Thyroid gland (tissue), 4 donors: ENCODE measurements at regions not wholly inside any gene's neighbourhood (a gene's known extent, or its start where the extent isn't known, plus 50 kb on each side); places are given as distances from the start of the nearest gene placed in this dataset.

Source experiments
- DNase-seq, 2 donors: peaks; one replicate each; pipeline ENCODE4 v3.0.0-alpha.2; 2019
- H3K27ac ChIP-seq, 3 donors: fragments of 200-600 bp; sonication (generic); 1 replicate in 2 of 3; 2 replicates in 1 of 3; pipeline ENCODE4 v1.5.1; 2016 to 2019; ENCODE audit warnings: mild to moderate bottlenecking in 1 of 3, moderate library complexity in 1 of 3
- H3K27me3 ChIP-seq: fragments of 200-600 bp; sonication (generic); one replicate; pipeline ENCODE4 v1.5.1; 2019
- H3K36me3 ChIP-seq, 2 donors: fragments of 200-600 bp; sonication (generic); one replicate each; pipeline ENCODE4 v1.5.1; 2016 to 2019
- H3K4me1 ChIP-seq, 2 donors: fragments of 200-600 bp; sonication (generic); one replicate each; pipeline ENCODE4 v1.5.1; 2017 to 2019
- H3K4me3 ChIP-seq, 3 donors: fragments of 200-600 bp; sonication (generic); replicated peaks in 1 of 3; 1 replicate in 2 of 3; 2 replicates in 1 of 3; pipeline ENCODE4 v1.5.1; 2016; ENCODE audit warnings: mild to moderate bottlenecking in 1 of 3
- H3K9me3 ChIP-seq: fragments of 200-600 bp; sonication (generic); one replicate; pipeline ENCODE4 v1.5.1; 2017
- CTCF ChIP-seq, 6 experiments: fragments of 200-600 bp in 3 of 6; fragments of 450-650 bp in 3 of 6; sonication (generic) in 3 of 6; IDR thresholded peaks; one replicate each; pipeline ENCODE4 v1.5.1; 2016 to 2019; ENCODE audit warnings: antibody characterized with exemption in 6 of 6, mild to moderate bottlenecking in 2 of 6, inconsistent platforms in 1 of 6, moderate library complexity in 1 of 6
- POLR2A ChIP-seq, 2 donors: fragments of 450-650 bp; IDR thresholded peaks; one replicate each; pipeline ENCODE4 v1.6.1; 2017; ENCODE audit warnings: antibody characterized with exemption in 2 of 2, mild to moderate bottlenecking in 2 of 2, moderate library complexity in 1 of 2
- WGBS, 2 donors: methylation state at CpG; one replicate each; pipeline ENCODE4 v1.1.5; 2017; 5-methylcytosine and 5-hydroxymethylcytosine counted together
- intact Hi-C: fragments of 100-400 bp; cut with DNase I; formaldehyde crosslinking; loops from one replicate; pipeline ENCODE4 v1.15.1; 2023

DNA sequence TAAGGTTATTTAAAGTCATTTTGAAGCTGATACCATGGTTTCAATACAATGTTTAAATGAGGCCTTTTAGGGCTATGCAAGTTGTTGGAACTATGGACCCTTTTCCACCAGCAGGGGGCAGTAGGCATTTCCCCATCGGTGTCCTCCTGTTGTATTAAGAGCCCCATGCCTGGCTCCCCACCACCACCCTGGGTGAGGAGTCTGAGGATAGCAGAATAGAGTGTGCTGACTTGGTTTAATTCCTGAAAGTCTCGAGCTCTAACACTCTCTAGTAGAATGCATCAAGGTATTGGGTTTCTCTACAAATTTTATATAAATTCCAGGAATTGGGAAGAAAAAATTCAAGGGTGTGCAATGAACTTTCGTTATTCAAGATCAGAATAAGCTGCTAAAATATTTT, 234.8 kb upstream of the JADE1 start:
- Histone ChIP-seq H3K4me3 (no peak overlapping the region), H3K27ac (peak overlapping the region; percentile 84 to 92 (median 92)), H3K9me3 (no peaks in the 10 kb centered on the region), H3K4me1 (peaks cover 27 to 40% of the 10 kb centered on the region in 2 donors), H3K27me3 (no peaks in the 10 kb centered on the region), H3K36me3 (no peaks in the 10 kb centered on the region)
- peak; percentile 82 to 90 for DNase-seq
- WGBS, 2 donors = 24 to 30% methylated on average over 3 of the region's 3 CpGs
- TF ChIP-seq CTCF (IDR thresholded peaks at IDR 0.05) (peak in 4 of 6 experiments; percentile 35 to 64 (median 62)), POLR2A (IDR thresholded peaks at IDR 0.05) (no peak)
- intact Hi-C loops = no loop called here

- DNase-seq = peak; percentile 40 to 43
- WGBS, 2 donors = 45 to 66% methylated on average over 4 of the region's 4 CpGs
- intact Hi-C loops = no loop called here
- Histone ChIP-seq H3K4me3 (no peak overlapping the region), H3K36me3 (no peaks in the 10 kb centered on the region), H3K27ac (peak overlapping the region; percentile 84 to 92 (median 92)), H3K27me3 (no peaks in the 10 kb centered on the region), H3K9me3 (no peaks in the 10 kb centered on the region), H3K4me1 (peaks cover 33 to 47% of the 10 kb centered on the region in 2 donors)
- TF ChIP-seq CTCF (IDR thresholded peaks at IDR 0.05) = peak in 1 of 6 experiments; percentile 22
- peak in 1 of 2 donors; percentile 28 for TF ChIP-seq POLR2A (IDR thresholded peaks at IDR 0.05)
Measured at GRCh38 chr4:128573781-128574508, 235.6 kb upstream of the JADE1 start.

DNA sequence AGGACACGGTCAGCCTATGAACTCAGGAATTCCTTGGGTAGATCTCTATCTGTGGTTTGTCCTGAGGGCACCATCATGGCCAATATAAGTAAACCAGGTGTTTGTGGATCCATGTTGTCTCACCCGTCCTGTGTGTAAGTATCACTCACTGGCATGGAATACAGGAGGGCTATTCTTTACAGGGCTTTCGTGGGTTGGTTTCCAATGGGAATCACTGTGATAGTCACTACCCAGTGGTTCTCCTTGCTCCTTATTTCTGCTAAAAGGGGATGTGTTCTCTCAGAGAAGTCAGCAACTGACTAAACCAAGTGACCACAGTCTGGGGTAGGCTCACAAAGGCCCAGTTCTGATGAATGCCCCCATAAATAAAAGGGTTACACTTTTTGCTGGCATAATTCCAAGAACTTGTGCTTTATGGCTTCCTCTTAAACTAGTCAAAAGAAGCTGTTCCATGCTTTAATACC, 236.7 kb upstream of the JADE1 start:
- H3K4me3 ChIP-seq = no peak overlapping the region
- H3K27ac ChIP-seq = peak overlapping the region; percentile 84 to 92 (median 92)
- intact Hi-C loops = no loop called here
- no peaks in the 10 kb centered on the region for H3K27me3 ChIP-seq
- peaks cover 35 to 54% of the 10 kb centered on the region in 2 donors for H3K4me1 ChIP-seq
- WGBS, 2 donors = 90 to 99% methylated on average over 3 of the region's 3 CpGs
- H3K9me3 ChIP-seq = no peaks in the 10 kb centered on the region
- H3K36me3 ChIP-seq = no peaks in the 10 kb centered on the region
- TF ChIP-seq CTCF (IDR thresholded peaks at IDR 0.05) (no peak), POLR2A (IDR thresholded peaks at IDR 0.05) (no peak)
- DNase-seq = no peak

GRCh38 chr4:128571747-128572146, 237.8 kb upstream of the JADE1 start:
- Histone ChIP-seq H3K27me3 (no peaks in the 10 kb centered on the region), H3K9me3 (no peaks in the 10 kb centered on the region), H3K36me3 (no peaks in the 10 kb centered on the region), H3K27ac (peak overlapping the region; percentile 84 to 92 (median 92)), H3K4me1 (peaks cover 35 to 64% of the 10 kb centered on the region in 2 donors), H3K4me3 (no peak overlapping the region)
- TF ChIP-seq CTCF (IDR thresholded peaks at IDR 0.05) (no peak), POLR2A (IDR thresholded peaks at IDR 0.05) (no peak)
- intact Hi-C loops = no loop called here
- no peak for DNase-seq

GRCh38 chr4:128570387-128570975, 239.0 kb upstream of the JADE1 start:
- H3K27me3 ChIP-seq = no peaks in the 10 kb centered on the region
- H3K36me3 ChIP-seq = no peaks in the 10 kb centered on the region
- H3K9me3 ChIP-seq = no peaks in the 10 kb centered on the region
- intact Hi-C loops = no loop called here
- 89 to 95% methylated on average over 6 of the region's 6 CpGs for WGBS, 2 donors
- peaks cover 41 to 76% of the 10 kb centered on the region in 2 donors for H3K4me1 ChIP-seq
- no peak for TF ChIP-seq CTCF (IDR thresholded peaks at IDR 0.05)
- TF ChIP-seq POLR2A (IDR thresholded peaks at IDR 0.05) = no peak
- H3K4me3 ChIP-seq = no peak overlapping the region
- DNase-seq = no peak
- H3K27ac ChIP-seq = peak overlapping the region in 2 of 3 donors; percentile 39 to 59
